SIG-M5 treated with dmso at 0.1 percent for 504 hours (cell line): ENCODE measurements at regions not wholly inside any gene's neighbourhood (a gene's known extent, or its start where the extent isn't known, plus 50 kb on each side); places are given as distances from the start of the nearest gene placed in this dataset.

ENCODE experiments used
- DNase-seq: peaks from one replicate; lab custom pipeline; 2025; ENCODE audit not compliant: unreplicated experiment; lab: John Stamatoyannopoulos, UW

GRCh38 chr4:176504118-176504517 lies 184.4 kb downstream of the SPCS3 start:
- no peak for DNase-seq

DNA sequence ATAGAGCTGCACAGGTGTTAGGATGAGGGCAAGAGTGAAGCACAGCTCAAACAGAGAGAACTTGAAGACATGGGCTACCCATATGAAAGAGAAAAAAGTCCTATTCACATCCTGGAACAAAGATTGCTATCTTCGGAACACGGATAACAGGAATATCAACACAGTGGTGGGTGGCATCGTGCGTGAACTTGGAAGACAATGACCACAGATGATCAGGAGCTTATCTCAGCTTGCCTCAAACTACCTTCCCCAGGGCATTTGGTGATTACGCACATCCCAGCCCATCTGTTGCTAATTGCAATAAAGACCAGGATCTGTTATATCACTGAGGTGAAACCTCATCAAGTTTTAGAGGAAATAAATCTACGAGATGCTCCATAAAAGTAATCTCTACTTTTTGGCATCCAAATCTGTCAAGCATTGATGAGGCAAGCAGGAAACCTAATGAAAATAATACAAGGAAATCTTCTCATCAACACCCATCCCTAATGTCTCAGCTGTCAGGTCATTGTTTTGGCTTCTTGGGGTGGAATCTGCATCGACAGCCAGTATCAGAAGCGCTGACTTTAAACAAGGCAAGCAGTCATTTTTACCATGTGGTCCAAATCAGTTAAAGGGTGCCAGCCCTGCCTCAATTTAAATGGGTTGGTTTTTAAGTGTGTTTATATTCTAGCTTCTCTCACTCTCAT lies 188.2 kb downstream of the SPCS3 start:
- no peak for DNase-seq

DNA sequence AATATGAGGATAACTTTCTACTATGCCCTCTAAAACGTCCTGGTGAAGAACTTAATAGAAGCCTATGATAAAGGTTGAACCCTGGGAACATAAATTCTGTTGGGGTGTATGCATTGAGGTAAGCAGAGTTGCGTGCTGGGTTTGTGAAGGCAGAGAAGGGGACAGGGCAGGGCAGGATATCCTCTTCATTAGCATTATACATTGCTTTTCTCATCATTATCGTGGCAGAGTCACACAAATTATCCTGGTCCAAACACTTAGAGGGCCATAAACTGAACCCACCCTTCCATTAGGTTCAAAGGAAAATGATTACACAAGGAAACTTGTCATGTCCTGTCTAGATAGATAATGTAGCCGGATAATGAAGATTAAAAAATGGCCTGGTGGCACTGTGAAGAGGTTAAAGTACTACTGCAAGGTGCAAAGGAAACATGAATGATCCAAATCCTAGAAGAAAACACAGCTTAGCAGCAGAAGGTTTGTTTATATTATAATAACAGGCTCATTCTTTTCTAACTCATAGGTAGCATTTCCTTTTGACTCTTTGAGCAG lies 189.1 kb downstream of the SPCS3 start:
- no peak for DNase-seq

GRCh38 chr4:176525576-176525975 lies 205.8 kb downstream of the SPCS3 start:
- no peak for DNase-seq

- no peak for DNase-seq
Measured at GRCh38 chr4:176526704-176527103, 206.9 kb downstream of the SPCS3 start.

- no peak for DNase-seq
Measured at GRCh38 chr4:176529574-176529973, 209.8 kb downstream of the SPCS3 start.

DNA sequence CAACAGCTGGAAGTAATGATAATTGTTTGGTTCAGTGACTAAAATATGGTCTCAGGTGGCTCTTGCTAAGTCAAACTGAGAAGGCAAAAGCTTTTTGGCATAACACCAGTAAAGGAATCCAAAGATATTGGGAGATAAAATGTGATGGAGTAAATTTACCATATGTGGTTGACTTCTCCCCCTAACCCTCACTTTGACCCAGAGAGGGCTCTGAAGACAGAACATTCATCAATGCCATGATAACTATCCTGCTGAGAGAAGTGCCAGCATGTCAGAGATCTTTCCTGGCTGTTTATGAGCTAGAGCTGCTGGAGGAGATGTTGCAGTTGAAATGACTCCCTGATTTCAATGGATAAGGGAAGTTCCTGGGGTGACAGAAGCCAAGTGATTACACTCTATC lies 213.4 kb downstream of the SPCS3 start:
- no peak for DNase-seq

DNA sequence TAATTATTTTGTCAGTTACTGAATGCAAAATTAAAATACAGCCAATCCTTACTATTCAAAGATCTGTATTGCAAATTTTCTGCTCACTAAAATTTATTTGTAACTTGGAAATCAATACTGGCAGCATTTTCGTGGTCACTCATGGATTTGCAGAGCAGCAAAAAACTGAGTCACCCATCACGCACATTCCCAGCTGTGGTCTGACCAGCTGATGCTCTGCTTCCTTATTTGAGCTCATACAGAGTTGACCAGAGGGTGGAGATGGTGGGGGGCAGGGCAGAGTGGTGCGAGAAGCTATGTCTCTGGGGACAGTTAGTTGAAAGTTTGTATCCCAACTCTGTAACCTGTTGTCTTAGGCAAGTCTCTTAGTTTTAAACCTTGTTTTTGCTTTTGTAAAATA lies 214.8 kb downstream of the SPCS3 start:
- no peak for DNase-seq

DNA sequence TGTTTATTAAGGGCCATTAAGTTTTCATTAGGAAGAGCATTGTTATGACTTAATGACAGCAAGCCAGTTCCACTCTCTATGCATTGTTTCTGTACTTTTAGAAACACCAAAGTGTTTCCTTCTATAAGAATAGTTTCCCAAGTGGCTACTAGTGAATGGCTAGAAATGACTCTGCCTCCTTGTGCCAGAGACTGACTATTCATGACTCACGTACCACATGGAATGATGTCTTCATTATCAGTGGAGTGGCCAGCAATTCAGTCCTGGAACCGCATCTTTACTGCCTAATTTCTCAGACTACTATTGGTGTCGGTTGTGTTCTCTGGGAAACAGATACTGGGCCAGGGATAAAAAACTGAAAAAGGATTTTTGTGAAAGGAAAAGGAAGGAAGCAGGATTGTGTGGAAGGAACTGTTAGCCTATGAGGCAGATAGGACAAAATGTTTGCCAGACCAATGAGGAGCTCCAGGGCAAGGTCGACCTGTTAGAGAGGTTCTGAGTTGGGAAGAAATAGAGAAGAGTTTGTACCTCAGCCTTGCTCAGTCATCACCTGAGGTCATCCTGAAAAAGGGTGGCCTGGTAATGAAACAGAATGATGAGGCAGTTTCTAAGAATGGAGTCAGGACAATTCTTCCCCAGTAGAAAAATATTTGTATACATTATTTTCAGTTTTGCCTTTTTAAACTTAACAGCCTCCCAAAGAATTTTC lies 218.6 kb downstream of the SPCS3 start:
- no peak for DNase-seq

- no peak for DNase-seq
Measured at GRCh38 chr4:176539091-176539784, 219.5 kb downstream of the SPCS3 start.

- DNase-seq = no peak
Measured at GRCh38 chr4:176539785-176540175, 220.0 kb downstream of the SPCS3 start.

- no peak for DNase-seq
Measured at GRCh38 chr4:176540814-176541213, 221.0 kb downstream of the SPCS3 start.

GRCh38 chr4:176545872-176546271 lies 226.1 kb downstream of the SPCS3 start:
- DNase-seq = no peak

DNA sequence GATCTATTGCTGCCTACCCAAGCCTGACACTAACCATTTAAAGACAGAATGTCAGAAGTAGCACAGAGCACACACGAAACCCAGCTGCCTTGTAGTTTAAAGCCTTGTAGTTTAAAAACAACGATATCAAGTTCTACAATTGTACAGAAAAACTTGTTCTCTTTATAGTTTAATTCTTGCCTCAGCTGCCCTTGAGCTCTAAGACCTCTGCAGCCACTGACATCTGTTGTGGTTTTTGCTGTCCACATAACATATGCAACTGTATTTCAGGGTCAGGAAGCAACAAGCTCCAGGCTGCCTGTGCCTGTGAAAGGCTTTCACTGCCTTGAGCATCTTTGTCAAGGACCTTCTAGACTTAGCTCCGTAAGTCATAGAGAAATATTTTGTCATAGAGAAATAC lies 227.2 kb downstream of the SPCS3 start:
- no peak for DNase-seq

- DNase-seq = no peak
Measured at GRCh38 chr4:176548571-176548970, 228.8 kb downstream of the SPCS3 start.

GRCh38 chr4:176549161-176549865 lies 229.5 kb downstream of the SPCS3 start:
- DNase-seq = no peak

GRCh38 chr4:176558661-176559060 lies 234.1 kb downstream of the VEGFC start:
- DNase-seq = no peak

- DNase-seq = no peak
Measured at GRCh38 chr4:176561368-176561767, 231.4 kb downstream of the VEGFC start.

GRCh38 chr4:176563591-176563990 lies 229.1 kb downstream of the VEGFC start:
- no peak for DNase-seq

GRCh38 chr4:176565049-176565448 lies 227.7 kb downstream of the VEGFC start:
- no peak for DNase-seq

- DNase-seq = no peak
Measured at GRCh38 chr4:176566769-176567168, 226.0 kb downstream of the VEGFC start.
